ENCODE measurements at regions not wholly inside any gene's neighbourhood (a gene's known extent, or its start where the extent isn't known, plus 50 kb on each side); places are given as distances from the start of the nearest gene placed in this dataset.
A peak's percentile ranks its signal among the peaks of the same experiment; 100 is the strongest.

DNA sequence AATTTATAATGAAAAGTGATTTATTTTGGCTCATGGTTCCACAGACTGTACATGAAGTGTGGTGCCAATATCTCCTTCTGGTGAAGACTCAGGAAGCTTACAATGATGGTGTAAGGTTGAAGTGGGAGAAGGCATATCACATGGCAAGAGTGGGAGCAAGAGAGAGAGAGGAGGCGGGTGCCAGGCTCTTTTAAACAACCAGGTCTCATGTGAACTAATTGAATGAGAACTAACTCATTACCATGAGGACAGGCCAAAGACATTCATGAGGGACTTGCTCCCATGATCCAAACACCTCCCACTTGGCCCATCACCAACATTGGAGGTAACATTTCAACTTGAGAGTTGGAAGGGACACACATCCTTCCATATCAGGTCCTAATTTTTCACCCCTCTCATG is 155.2 kb downstream of the SLC38A4 start:
- Histone ChIP-seq H3K27me3 (ENCODE audit: control insufficient read depth, insufficient read depth, low read length) (no peaks in the 10 kb centered on the region), H3K9ac (ENCODE audit: low read length in 3 of 3) (no peak overlapping the region), H3K9me3 (ENCODE audit: control insufficient read depth in 2 of 3, insufficient read depth in 1 of 3, low read length in 3 of 3) (no peaks in the 10 kb centered on the region), H3K4me3 (ENCODE audit: low read length in 3 of 3) (no peak overlapping the region), H3K4me1 (ENCODE audit: control insufficient read depth in 2 of 3, insufficient read depth in 2 of 3, low read depth in 1 of 3, low read length in 3 of 3) (no peaks in the 10 kb centered on the region), H3K36me3 (ENCODE audit: control insufficient read depth in 2 of 3, insufficient read depth in 3 of 3, low read length in 3 of 3) (no peaks in the 10 kb centered on the region), H3K27ac (ENCODE audit: low read depth in 2 of 2, low read length in 2 of 2) (no peak overlapping the region)
- TF ChIP-seq, protein P1, sequence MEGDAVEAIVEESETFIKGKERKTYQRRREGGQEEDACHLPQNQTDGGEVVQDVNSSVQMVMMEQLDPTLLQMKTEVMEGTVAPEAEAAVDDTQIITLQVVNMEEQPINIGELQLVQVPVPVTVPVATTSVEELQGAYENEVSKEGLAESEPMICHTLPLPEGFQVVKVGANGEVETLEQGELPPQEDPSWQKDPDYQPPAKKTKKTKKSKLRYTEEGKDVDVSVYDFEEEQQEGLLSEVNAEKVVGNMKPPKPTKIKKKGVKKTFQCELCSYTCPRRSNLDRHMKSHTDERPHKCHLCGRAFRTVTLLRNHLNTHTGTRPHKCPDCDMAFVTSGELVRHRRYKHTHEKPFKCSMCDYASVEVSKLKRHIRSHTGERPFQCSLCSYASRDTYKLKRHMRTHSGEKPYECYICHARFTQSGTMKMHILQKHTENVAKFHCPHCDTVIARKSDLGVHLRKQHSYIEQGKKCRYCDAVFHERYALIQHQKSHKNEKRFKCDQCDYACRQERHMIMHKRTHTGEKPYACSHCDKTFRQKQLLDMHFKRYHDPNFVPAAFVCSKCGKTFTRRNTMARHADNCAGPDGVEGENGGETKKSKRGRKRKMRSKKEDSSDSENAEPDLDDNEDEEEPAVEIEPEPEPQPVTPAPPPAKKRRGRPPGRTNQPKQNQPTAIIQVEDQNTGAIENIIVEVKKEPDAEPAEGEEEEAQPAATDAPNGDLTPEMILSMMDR (IDR thresholded peaks at IDR 0.05; ENCODE audit: borderline replicate concordance, extremely low read depth, insufficient read depth), result no peak
- DNase-seq (no peak), FAIRE-seq (no peak)
- intact Hi-C loops (cut with DNase I), result no loop called here

DNA sequence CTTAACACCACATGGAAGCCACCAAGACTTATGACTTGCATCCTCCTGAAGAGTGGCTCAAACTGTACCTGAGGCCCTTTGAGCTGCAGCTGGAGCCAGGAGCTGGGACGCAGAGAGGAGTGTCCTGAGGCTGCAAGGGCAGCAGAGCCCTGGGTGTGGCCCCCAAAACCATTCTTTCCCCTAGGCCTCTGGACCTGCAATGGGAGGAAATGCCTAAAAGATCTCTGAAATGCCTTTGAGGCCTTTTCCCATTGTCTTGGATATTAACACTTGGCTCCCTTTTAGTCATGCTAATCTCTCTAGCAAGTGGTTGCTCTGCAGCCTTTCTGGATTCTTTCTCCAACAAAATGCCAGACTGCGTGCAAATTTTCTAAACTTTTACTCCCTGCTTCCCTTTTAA is 156.1 kb downstream of the SLC38A4 start:
- Histone ChIP-seq H3K4me3 (ENCODE audit: low read length in 3 of 3) (no peak overlapping the region), H3K27ac (ENCODE audit: low read depth in 2 of 2, low read length in 2 of 2) (no peak overlapping the region), H3K4me1 (ENCODE audit: control insufficient read depth in 2 of 3, insufficient read depth in 2 of 3, low read depth in 1 of 3, low read length in 3 of 3) (no peaks in the 10 kb centered on the region), H3K27me3 (ENCODE audit: control insufficient read depth, insufficient read depth, low read length) (no peaks in the 10 kb centered on the region), H3K36me3 (ENCODE audit: control insufficient read depth in 2 of 3, insufficient read depth in 3 of 3, low read length in 3 of 3) (no peaks in the 10 kb centered on the region), H3K9me3 (ENCODE audit: control insufficient read depth in 2 of 3, insufficient read depth in 1 of 3, low read length in 3 of 3) (no peaks in the 10 kb centered on the region), H3K9ac (ENCODE audit: low read length in 3 of 3) (no peak overlapping the region)
- TF ChIP-seq, protein P1 (IDR thresholded peaks at IDR 0.05; ENCODE audit: borderline replicate concordance, extremely low read depth, insufficient read depth), result no peak
- DNase-seq, result no peak
- intact Hi-C loops (cut with DNase I), result loop anchor here (10.0 kb wide), 1 partner anchor 305 kb away; no protein-coding TSS in a partner anchor
- FAIRE-seq, result no peak

DNA sequence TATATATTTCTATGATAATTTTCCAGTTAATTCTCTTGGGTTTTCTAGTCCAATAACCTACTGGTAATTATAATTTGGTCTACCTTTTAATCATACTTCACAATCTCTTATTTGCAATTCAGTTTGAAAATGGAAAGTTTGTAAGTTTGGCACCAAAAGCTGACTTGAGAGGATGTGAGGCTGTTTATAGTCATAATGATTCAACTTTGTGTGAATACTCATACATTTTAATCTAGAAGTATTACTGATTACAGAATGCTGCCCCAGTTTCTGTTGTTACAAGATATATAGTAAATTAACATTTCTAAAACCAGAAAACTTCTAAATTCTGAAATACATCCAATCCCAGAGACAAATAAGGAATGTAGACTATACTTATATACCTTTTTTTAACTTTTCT is 158.2 kb downstream of the SLC38A4 start:
- FAIRE-seq, result no peak
- Histone ChIP-seq H3K36me3 (ENCODE audit: control insufficient read depth in 2 of 3, insufficient read depth in 3 of 3, low read length in 3 of 3) (no peaks in the 10 kb centered on the region), H3K9ac (ENCODE audit: low read length in 3 of 3) (no peak overlapping the region), H3K4me3 (ENCODE audit: low read length in 3 of 3) (no peak overlapping the region), H3K9me3 (ENCODE audit: control insufficient read depth in 2 of 3, insufficient read depth in 1 of 3, low read length in 3 of 3) (no peaks in the 10 kb centered on the region), H3K27me3 (ENCODE audit: control insufficient read depth, insufficient read depth, low read length) (no peaks in the 10 kb centered on the region), H3K27ac (ENCODE audit: low read depth in 2 of 2, low read length in 2 of 2) (no peak overlapping the region), H3K4me1 (ENCODE audit: control insufficient read depth in 2 of 3, insufficient read depth in 2 of 3, low read depth in 1 of 3, low read length in 3 of 3) (no peaks in the 10 kb centered on the region)
- intact Hi-C loops (cut with DNase I), result loop anchor here (10.0 kb wide), 1 partner anchor 303 kb away; no protein-coding TSS in a partner anchor
- no peak for DNase-seq
- TF ChIP-seq, protein P1 (IDR thresholded peaks at IDR 0.05; ENCODE audit: borderline replicate concordance, extremely low read depth, insufficient read depth), result no peak

DNA sequence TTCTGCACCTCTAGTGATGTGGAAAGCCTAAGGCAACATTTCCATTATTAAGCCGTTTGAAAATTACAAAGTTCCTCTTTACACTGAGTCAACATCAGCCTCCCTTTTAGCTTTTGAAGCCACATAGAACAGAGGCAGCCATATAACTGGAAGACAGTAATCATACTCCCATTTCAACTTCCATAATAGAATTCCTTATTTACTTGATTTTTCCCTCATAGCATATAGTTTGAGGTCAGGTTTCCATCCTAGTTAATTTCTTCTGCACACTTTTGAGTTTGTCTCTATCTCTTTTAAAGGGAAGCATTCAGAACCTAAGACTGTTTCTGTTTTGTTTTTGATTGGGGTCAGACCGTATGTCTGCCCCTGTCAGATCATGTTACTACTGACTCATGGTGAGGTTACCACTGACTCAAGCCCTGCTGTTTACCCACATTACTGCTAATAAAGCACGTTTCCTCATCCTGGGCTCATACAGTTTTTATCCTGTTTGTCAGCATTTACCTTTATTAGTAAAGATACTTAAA is 161.0 kb downstream of the SLC38A4 start:
- TF ChIP-seq, protein P1 (IDR thresholded peaks at IDR 0.05; ENCODE audit: borderline replicate concordance, extremely low read depth, insufficient read depth), result no peak
- Histone ChIP-seq H3K4me3 (ENCODE audit: low read length in 3 of 3) (no peak overlapping the region), H3K9me3 (ENCODE audit: control insufficient read depth in 2 of 3, insufficient read depth in 1 of 3, low read length in 3 of 3) (no peaks in the 10 kb centered on the region), H3K27ac (ENCODE audit: low read depth in 2 of 2, low read length in 2 of 2) (no peak overlapping the region), H3K9ac (ENCODE audit: low read length in 3 of 3) (no peak overlapping the region), H3K36me3 (ENCODE audit: control insufficient read depth in 2 of 3, insufficient read depth in 3 of 3, low read length in 3 of 3) (no peaks in the 10 kb centered on the region), H3K27me3 (ENCODE audit: control insufficient read depth, insufficient read depth, low read length) (no peaks in the 10 kb centered on the region), H3K4me1 (ENCODE audit: control insufficient read depth in 2 of 3, insufficient read depth in 2 of 3, low read depth in 1 of 3, low read length in 3 of 3) (peaks cover 0 to 3% (median 0%) of the 10 kb centered on the region in 3 donors)
- DNase-seq (peak in 3 of 5 donors; percentile 15 to 58 (median 34)), FAIRE-seq (no peak)
- intact Hi-C loops (cut with DNase I), result loop anchor here (10.0 kb wide), 1 partner anchor 300 kb away; no protein-coding TSS in a partner anchor

All from kidney (tissue), 13 donors.